ENCODE measurements at regions not wholly inside any gene's neighbourhood (a gene's known extent, or its start where the extent isn't known, plus 50 kb on each side); places are given as distances from the start of the nearest gene placed in this dataset.

DNA sequence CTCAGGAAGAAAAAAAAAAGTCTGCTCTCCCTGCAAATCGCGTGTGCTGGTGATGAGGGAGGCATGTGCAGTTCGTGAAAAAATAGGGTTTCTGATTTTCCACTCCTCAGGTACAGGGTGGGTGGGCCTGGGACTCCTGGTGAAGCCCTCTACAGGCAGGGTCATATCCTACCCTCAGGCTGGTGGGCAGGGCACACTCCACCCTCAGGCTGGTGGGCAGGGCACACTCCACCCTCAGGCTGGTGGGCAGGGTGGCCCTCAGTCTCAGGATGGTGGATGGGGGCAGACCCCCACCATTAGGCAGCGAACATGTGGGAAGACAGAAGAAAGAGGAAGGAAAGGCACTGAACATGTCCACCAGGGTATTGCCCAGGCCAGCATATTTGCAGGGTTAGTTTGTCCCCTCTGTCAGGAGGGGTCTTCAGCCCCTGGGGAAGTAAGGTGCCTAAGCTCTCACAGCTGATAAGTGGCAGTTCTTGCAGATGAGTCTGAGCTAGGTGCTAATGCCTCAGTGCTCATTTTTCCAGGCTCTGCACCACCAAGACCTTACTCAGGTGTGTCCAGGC, 95.2 kb upstream of the RAB6C start:
- TF ChIP-seq, protein P1, sequence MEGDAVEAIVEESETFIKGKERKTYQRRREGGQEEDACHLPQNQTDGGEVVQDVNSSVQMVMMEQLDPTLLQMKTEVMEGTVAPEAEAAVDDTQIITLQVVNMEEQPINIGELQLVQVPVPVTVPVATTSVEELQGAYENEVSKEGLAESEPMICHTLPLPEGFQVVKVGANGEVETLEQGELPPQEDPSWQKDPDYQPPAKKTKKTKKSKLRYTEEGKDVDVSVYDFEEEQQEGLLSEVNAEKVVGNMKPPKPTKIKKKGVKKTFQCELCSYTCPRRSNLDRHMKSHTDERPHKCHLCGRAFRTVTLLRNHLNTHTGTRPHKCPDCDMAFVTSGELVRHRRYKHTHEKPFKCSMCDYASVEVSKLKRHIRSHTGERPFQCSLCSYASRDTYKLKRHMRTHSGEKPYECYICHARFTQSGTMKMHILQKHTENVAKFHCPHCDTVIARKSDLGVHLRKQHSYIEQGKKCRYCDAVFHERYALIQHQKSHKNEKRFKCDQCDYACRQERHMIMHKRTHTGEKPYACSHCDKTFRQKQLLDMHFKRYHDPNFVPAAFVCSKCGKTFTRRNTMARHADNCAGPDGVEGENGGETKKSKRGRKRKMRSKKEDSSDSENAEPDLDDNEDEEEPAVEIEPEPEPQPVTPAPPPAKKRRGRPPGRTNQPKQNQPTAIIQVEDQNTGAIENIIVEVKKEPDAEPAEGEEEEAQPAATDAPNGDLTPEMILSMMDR (IDR thresholded peaks at IDR 0.05): no peak
- TF ChIP-seq CHD2 (IDR thresholded peaks at IDR 0.05; ENCODE audit: low read length, partially characterized antibody) (no peak), SMC3 (IDR thresholded peaks at IDR 0.05; ENCODE audit: low read depth, low read length) (no peak), EZH2phosphoT487 (IDR thresholded peaks at IDR 0.05; ENCODE audit: borderline replicate concordance, low read depth) (no peak), YY1 (IDR thresholded peaks at IDR 0.05; ENCODE audit: low read depth) (no peak), FOXM1 (IDR thresholded peaks at IDR 0.05; ENCODE audit: low read depth) (no peak), RAD21 (IDR thresholded peaks at IDR 0.05; ENCODE audit: low read length) (no peak), TEAD4 (IDR thresholded peaks at IDR 0.05; ENCODE audit: borderline replicate concordance, insufficient read depth) (no peak)

Measured in SK-N-SH (cell line).